WTC11 (cell line): ENCODE measurements at regions not wholly inside any gene's neighbourhood (a gene's known extent, or its start where the extent isn't known, plus 50 kb on each side); places are given as distances from the start of the nearest gene placed in this dataset.

Experiments used
- ATAC-seq: fragments of 200-7000 bp; cut with Tn5 transposase; 2 replicates; pipeline ENCODE4 v1.10.0; 2021; ENCODE audit warnings: mild to moderate bottlenecking, moderate library complexity
- CTCF ChIA-PET: fragments of 300-600 bp; sonication (Branson Sonifier 250); formaldehyde crosslinking; loops from one replicate; lab custom pipeline; 2021; ENCODE audit warnings: antibody characterized with exemption; lab: Charles Lee
- POLR2A ChIA-PET: fragments of 350-600 bp; sonication (Branson Sonifier 250); formaldehyde crosslinking; loops from one replicate; lab custom pipeline; 2021; ENCODE audit warnings: antibody characterized with exemption; lab: Charles Lee
- DNase-seq: peaks from one replicate; pipeline ENCODE4 v3.0.0; 2021; ENCODE audit warnings: low spot score
- H3K27ac Mint-ChIP-seq: 2 replicates; pipeline ENCODE4 v1.8.0; 2021; ENCODE audit warnings: mixed read lengths
- H3K27me3 Mint-ChIP-seq: 2 replicates; pipeline ENCODE4 v1.8.0; 2021; ENCODE audit warnings: low read depth, mild to moderate bottlenecking, moderate library complexity, mixed read lengths
- H3K36me3 Mint-ChIP-seq: 2 replicates; pipeline ENCODE4 v1.8.0; 2021; ENCODE audit warnings: mixed read lengths
- H3K4me1 Mint-ChIP-seq: 2 replicates; pipeline ENCODE4 v1.8.0; 2022; ENCODE audit warnings: mixed read lengths
- H3K4me3 Mint-ChIP-seq: 2 replicates; pipeline ENCODE4 v1.8.0; 2021; ENCODE audit warnings: mild to moderate bottlenecking, moderate library complexity, mixed read lengths
- H3K9me3 Mint-ChIP-seq: 2 replicates; pipeline ENCODE4 v1.8.0; 2021; ENCODE audit warnings: mixed read lengths
- ATF6 ChIP-seq: sonication (generic); formaldehyde crosslinking; IDR thresholded peaks from 2 replicates; pipeline ENCODE4 v1.8.1; 2023; ENCODE audit warnings: mild to moderate bottlenecking, missing genetic modification reagents
- CREB1 ChIP-seq: sonication (generic); formaldehyde crosslinking; IDR thresholded peaks from 2 replicates; pipeline ENCODE4 v1.8.0; 2023; ENCODE audit warnings: mild to moderate bottlenecking, missing genetic modification reagents
- E2F1 ChIP-seq: sonication (generic); formaldehyde crosslinking; IDR thresholded peaks from 2 replicates; pipeline ENCODE4 v1.8.0; 2022; ENCODE audit warnings: mild to moderate bottlenecking, missing genetic modification reagents
- ETV6 ChIP-seq: sonication (generic); formaldehyde crosslinking; IDR thresholded peaks from 2 replicates; pipeline ENCODE4 v1.8.1; 2022; ENCODE audit warnings: mild to moderate bottlenecking, missing genetic modification reagents
- KAT7 ChIP-seq: sonication (generic); formaldehyde crosslinking; IDR thresholded peaks from 2 replicates; pipeline ENCODE4 v1.8.1; 2023; ENCODE audit warnings: missing genetic modification reagents, mild to moderate bottlenecking, borderline replicate concordance
- MAX ChIP-seq: sonication (generic); formaldehyde crosslinking; IDR thresholded peaks from 2 replicates; pipeline ENCODE4 v1.8.0; 2022; ENCODE audit warnings: mild to moderate bottlenecking, missing genetic modification reagents
- NFATC4 ChIP-seq: fragments of 250-450 bp; sonication (Bioruptor Pico); IDR thresholded peaks from 2 replicates; pipeline ENCODE4 v1.9.0; 2021; ENCODE audit warnings: mild to moderate bottlenecking
- SOX15 ChIP-seq: fragments of 250-450 bp; sonication (Bioruptor Pico); IDR thresholded peaks from 2 replicates; pipeline ENCODE4 v1.9.0; 2021; ENCODE audit warnings: mild to moderate bottlenecking
- STAT6 ChIP-seq: sonication (generic); formaldehyde crosslinking; conservative IDR thresholded peaks from 2 replicates; pipeline ENCODE4 v1.8.1; 2023; ENCODE audit warnings: mild to moderate bottlenecking, low read depth, missing genetic modification reagents, moderate library complexity
- USF2 ChIP-seq: sonication (generic); formaldehyde crosslinking; IDR thresholded peaks from 2 replicates; pipeline ENCODE4 v1.8.1; 2023; ENCODE audit warnings: mild to moderate bottlenecking, missing genetic modification reagents, moderate library complexity
- ZMAT4 ChIP-seq: fragments of 250-450 bp; sonication (Bioruptor Pico); IDR thresholded peaks from 2 replicates; pipeline ENCODE4 v1.9.0; 2021; ENCODE audit warnings: mild to moderate bottlenecking
- ZNF532 ChIP-seq: fragments of 250-450 bp; sonication (Bioruptor Pico); IDR thresholded peaks from 2 replicates; pipeline ENCODE4 v1.9.0; 2021; ENCODE audit warnings: mild to moderate bottlenecking, borderline replicate concordance

GRCh38 chr11:115700496-115700895 lies 196.3 kb upstream of the CADM1 start:
- Mint-ChIP-seq H3K27me3 (peaks cover 7% of the 10 kb centered on the region; the same call in 1 of the 2 replicates), H3K27ac (no peak overlapping the region), H3K9me3 (peaks cover 29% of the 10 kb centered on the region), H3K4me1 (peaks cover 15% of the 10 kb centered on the region), H3K36me3 (peaks cover 9% of the 10 kb centered on the region), H3K4me3 (no peak overlapping the region)
- CTCF ChIA-PET, result no interaction called here
- POLR2A ChIA-PET, result no interaction called here
- no peak for ATAC-seq
- TF ChIP-seq MAX (CRISPR knock-in tag) (no peak), ZNF532 (CRISPR knock-in tag) (no peak), ETV6 (CRISPR knock-in tag) (no peak), STAT6 (CRISPR knock-in tag) (no peak), ATF6 (CRISPR knock-in tag) (no peak), NFATC4 (CRISPR knock-in tag) (no peak), KAT7 (CRISPR knock-in tag) (no peak), ZMAT4 (CRISPR knock-in tag) (no peak)
- DNase-seq, result no peak

GRCh38 chr11:115699733-115700132 lies 195.5 kb upstream of the CADM1 start:
- CTCF ChIA-PET, result interaction anchor here (0.7 to 1.3 kb wide), 2 partner anchors 21 to 88 kb away, joined by 3 read pairs; no protein-coding TSS in a partner anchor
- TF ChIP-seq E2F1 (CRISPR knock-in tag) (no peak), SOX15 (CRISPR knock-in tag) (no peak), CREB1 (CRISPR knock-in tag) (no peak), USF2 (CRISPR knock-in tag) (no peak), ZMAT4 (CRISPR knock-in tag) (no peak)
- DNase-seq, result no peak

More at GRCh38 chr11:115699733-115700132, 195.5 kb upstream of the CADM1 start:
- peaks cover 6% of the 10 kb centered on the region for H3K36me3 Mint-ChIP-seq
- H3K9me3 Mint-ChIP-seq, result peaks cover 22% of the 10 kb centered on the region
- ATAC-seq, result no peak
- POLR2A ChIA-PET, result interaction anchor here (0.7 kb wide), 1 partner anchor 257 kb away, joined by 7 read pairs; no protein-coding TSS in a partner anchor
- H3K27me3 Mint-ChIP-seq, result peaks cover 7% of the 10 kb centered on the region; the same call in 1 of the 2 replicates
- no peak overlapping the region for H3K4me3 Mint-ChIP-seq
- no peak overlapping the region for H3K27ac Mint-ChIP-seq
- H3K4me1 Mint-ChIP-seq, result peaks cover 20% of the 10 kb centered on the region
